ENCODE measurements at regions not wholly inside any gene's neighbourhood (a gene's known extent, or its start where the extent isn't known, plus 50 kb on each side); places are given as distances from the start of the nearest gene placed in this dataset.

GRCh38 chr14:39568809-39569538, 136.7 kb upstream of the FBXO33 start:
- Mint-ChIP-seq H3K9me3 (peaks cover 14 to 17% of the 10 kb centered on the region in 2 donors), H3K4me1 (no peaks in the 10 kb centered on the region), H3K4me3 (no peak overlapping the region), H3K27me3 (ENCODE audit: low read depth in 2 of 2) (no peaks in the 10 kb centered on the region), H3K27ac (no peak overlapping the region), H3K36me3 (peaks cover 1% of the 10 kb centered on the region)
- ATAC-seq: no peak
- no peak overlapping the region for H3K4me3 ChIP-seq (ENCODE audit: low read length)
- intact Hi-C loops (cut with micrococcal nuclease): no loop called here
- H3K4me1 ChIP-seq (ENCODE audit: control insufficient read depth, insufficient read depth, low read length): no peaks in the 10 kb centered on the region
- TF ChIP-seq CTCF (IDR thresholded peaks at IDR 0.05): no peak
- H3K27ac ChIP-seq (ENCODE audit: low read length): no peak overlapping the region
- 82% methylated on average over 4 of the region's 4 CpGs for WGBS (ENCODE audit: insufficient coverage)
- no peaks in the 10 kb centered on the region for H3K27me3 ChIP-seq (ENCODE audit: control insufficient read depth, insufficient read depth, low read length)
- H3K36me3 ChIP-seq (ENCODE audit: control insufficient read depth, insufficient read depth, low read length): no peaks in the 10 kb centered on the region
- H3K9me3 ChIP-seq (ENCODE audit: control insufficient read depth, insufficient read depth, low read length): no peaks in the 10 kb centered on the region
- DNase-seq: no peak

- no peaks in the 10 kb centered on the region for H3K4me1 Mint-ChIP-seq
- H3K36me3 ChIP-seq (ENCODE audit: control insufficient read depth, insufficient read depth, low read length): no peaks in the 10 kb centered on the region
- intact Hi-C loops (cut with micrococcal nuclease): no loop called here
- H3K27ac Mint-ChIP-seq: no peak overlapping the region
- H3K4me3 Mint-ChIP-seq: no peak overlapping the region
- no peaks in the 10 kb centered on the region for H3K27me3 ChIP-seq (ENCODE audit: control insufficient read depth, insufficient read depth, low read length)
- H3K4me1 ChIP-seq (ENCODE audit: control insufficient read depth, insufficient read depth, low read length): no peaks in the 10 kb centered on the region
- H3K4me3 ChIP-seq (ENCODE audit: low read length): no peak overlapping the region
- no peaks in the 10 kb centered on the region for H3K27me3 Mint-ChIP-seq (ENCODE audit: low read depth in 2 of 2)
- no peaks in the 10 kb centered on the region for H3K36me3 Mint-ChIP-seq
- no peaks in the 10 kb centered on the region for H3K9me3 ChIP-seq (ENCODE audit: control insufficient read depth, insufficient read depth, low read length)
- DNase-seq (no peak), ATAC-seq (no peak)
- no CpG with 5 or more reads among the region's 2 CpGs for WGBS (ENCODE audit: insufficient coverage)
- no peak overlapping the region for H3K27ac ChIP-seq (ENCODE audit: low read length)
- peaks cover 8 to 12% of the 10 kb centered on the region in 2 donors for H3K9me3 Mint-ChIP-seq
- TF ChIP-seq CTCF (IDR thresholded peaks at IDR 0.05): no peak
Measured at GRCh38 chr14:39566795-39567194, 134.6 kb upstream of the FBXO33 start.

GRCh38 chr14:39563361-39563760, 131.1 kb upstream of the FBXO33 start:
- no peak for ATAC-seq
- TF ChIP-seq CTCF (IDR thresholded peaks at IDR 0.05): no peak
- no peak for DNase-seq
- intact Hi-C loops (cut with micrococcal nuclease): no loop called here
- WGBS (ENCODE audit: insufficient coverage): 100% methylated on average over 1 of the region's 1 CpG
- no peaks in the 10 kb centered on the region for H3K4me1 Mint-ChIP-seq
- H3K27me3 Mint-ChIP-seq (ENCODE audit: low read depth in 2 of 2): no peaks in the 10 kb centered on the region
- Histone ChIP-seq H3K4me1 (ENCODE audit: control insufficient read depth, insufficient read depth, low read length) (no peaks in the 10 kb centered on the region), H3K27me3 (ENCODE audit: control insufficient read depth, insufficient read depth, low read length) (no peaks in the 10 kb centered on the region), H3K27ac (ENCODE audit: low read length) (no peak overlapping the region), H3K4me3 (ENCODE audit: low read length) (no peak overlapping the region), H3K9me3 (ENCODE audit: control insufficient read depth, insufficient read depth, low read length) (peaks cover 5% of the 10 kb centered on the region), H3K36me3 (ENCODE audit: control insufficient read depth, insufficient read depth, low read length) (no peaks in the 10 kb centered on the region)
- H3K4me3 Mint-ChIP-seq: no peak overlapping the region
- no peak overlapping the region for H3K27ac Mint-ChIP-seq
- H3K9me3 Mint-ChIP-seq: peaks cover 17% of the 10 kb centered on the region in 2 donors
- H3K36me3 Mint-ChIP-seq: peaks cover 13% of the 10 kb centered on the region

- Mint-ChIP-seq H3K4me1 (no peaks in the 10 kb centered on the region), H3K27ac (no peak overlapping the region), H3K27me3 (ENCODE audit: low read depth in 2 of 2) (no peaks in the 10 kb centered on the region), H3K4me3 (no peak overlapping the region), H3K9me3 (peaks cover 17% of the 10 kb centered on the region in 2 donors), H3K36me3 (peaks cover 13% of the 10 kb centered on the region)
- H3K27me3 ChIP-seq (ENCODE audit: control insufficient read depth, insufficient read depth, low read length): no peaks in the 10 kb centered on the region
- ATAC-seq (no peak), DNase-seq (no peak)
- H3K36me3 ChIP-seq (ENCODE audit: control insufficient read depth, insufficient read depth, low read length): no peaks in the 10 kb centered on the region
- intact Hi-C loops (cut with micrococcal nuclease): no loop called here
- TF ChIP-seq CTCF (IDR thresholded peaks at IDR 0.05): no peak
- H3K4me3 ChIP-seq (ENCODE audit: low read length): no peak overlapping the region
- peaks cover 5% of the 10 kb centered on the region for H3K9me3 ChIP-seq (ENCODE audit: control insufficient read depth, insufficient read depth, low read length)
- WGBS (ENCODE audit: insufficient coverage): 94% methylated on average over 2 of the region's 2 CpGs
- no peaks in the 10 kb centered on the region for H3K4me1 ChIP-seq (ENCODE audit: control insufficient read depth, insufficient read depth, low read length)
- H3K27ac ChIP-seq (ENCODE audit: low read length): no peak overlapping the region
Measured at GRCh38 chr14:39562175-39562574, 129.9 kb upstream of the FBXO33 start.
